GM12872 (cell line): ENCODE measurements at regions not wholly inside any gene's neighbourhood (a gene's known extent, or its start where the extent isn't known, plus 50 kb on each side); places are given as distances from the start of the nearest gene placed in this dataset.

Experiments
- CTCF ChIP-seq: IDR thresholded peaks from 3 replicates; pipeline ENCODE4 v1.5.1; 2011; ENCODE audit warnings: low read depth, mild to moderate bottlenecking, low read length, moderate library complexity; ENCODE audit not compliant: insufficient read depth

GRCh38 chr2:121132762-121133107 is 152.3 kb downstream of the TFCP2L1 start:
- TF ChIP-seq CTCF = no peak

GRCh38 chr2:121133551-121134319 is 151.3 kb downstream of the TFCP2L1 start:
- TF ChIP-seq CTCF = no peak

GRCh38 chr2:121134728-121135127 is 150.3 kb downstream of the TFCP2L1 start:
- TF ChIP-seq CTCF = no peak

GRCh38 chr2:121135168-121135853 is 149.7 kb downstream of the TFCP2L1 start:
- no peak for TF ChIP-seq CTCF

- no peak for TF ChIP-seq CTCF
Observed at GRCh38 chr2:121136323-121136722, 148.7 kb downstream of the TFCP2L1 start.

- no peak for TF ChIP-seq CTCF
Observed at GRCh38 chr2:121137571-121137970, 147.4 kb downstream of the TFCP2L1 start.

- TF ChIP-seq CTCF = no peak
Observed at GRCh38 chr2:121140734-121141133, 144.3 kb downstream of the TFCP2L1 start.
